ENCODE measurements at regions not wholly inside any gene's neighbourhood (a gene's known extent, or its start where the extent isn't known, plus 50 kb on each side); places are given as distances from the start of the nearest gene placed in this dataset.

- Histone ChIP-seq H3K4me1 (ENCODE audit: control insufficient read depth, insufficient read depth, low read length) (no peaks in the 10 kb centered on the region), H3K9me3 (ENCODE audit: control insufficient read depth, insufficient read depth, low read depth, low read length) (no peaks in the 10 kb centered on the region), H3K36me3 (ENCODE audit: control insufficient read depth in 2 of 2, insufficient read depth in 1 of 2, low read length in 2 of 2) (no peaks in the 10 kb centered on the region), H3K27ac (ENCODE audit: extremely low read depth, low read depth, low read length) (no peak overlapping the region), H3K4me3 (ENCODE audit: low read depth, low read length) (no peak overlapping the region)
- ChIA-PET POLR2A (no interaction called here), CTCF (no interaction called here)
- TF ChIP-seq ZNF274 (IDR thresholded peaks at IDR 0.05; ENCODE audit: low read length) (no peak), ZNF274 (tag by site-specific recombination; IDR thresholded peaks at IDR 0.05; ENCODE audit: borderline replicate concordance) (no peak), ZNF155 (tag by site-specific recombination; IDR thresholded peaks at IDR 0.05) (no peak)
These were observed 597.0 kb upstream of the RBFOX1 start for GRCh38 chr16:6735631-6736030.

DNA sequence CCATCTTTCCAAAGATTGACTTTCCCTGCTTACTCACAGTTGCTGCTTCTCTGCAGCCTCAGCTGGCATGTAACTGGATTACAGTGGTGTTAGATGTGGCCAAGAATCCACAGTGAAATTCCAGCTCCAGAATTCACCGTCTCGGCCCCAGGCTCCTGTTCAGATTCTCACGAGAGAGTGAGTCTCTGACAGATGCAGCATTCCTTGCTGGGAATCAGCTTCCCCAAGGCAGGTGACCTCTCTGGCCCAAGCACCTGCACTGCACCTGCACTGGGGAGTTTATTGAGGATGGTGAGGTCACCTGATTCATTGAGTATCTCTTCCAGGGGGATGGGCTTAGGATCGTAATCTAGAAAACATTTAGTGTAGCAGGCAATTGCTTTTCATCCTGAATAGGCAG is 600.5 kb upstream of the RBFOX1 start:
- H3K36me3 ChIP-seq (ENCODE audit: control insufficient read depth in 2 of 2, insufficient read depth in 1 of 2, low read length in 2 of 2) = no peaks in the 10 kb centered on the region
- H3K4me3 ChIP-seq (ENCODE audit: low read depth, low read length) = no peak overlapping the region
- ChIA-PET CTCF (no interaction called here), POLR2A (no interaction called here)
- H3K4me1 ChIP-seq (ENCODE audit: control insufficient read depth, insufficient read depth, low read length) = no peaks in the 10 kb centered on the region
- no peak overlapping the region for H3K27ac ChIP-seq (ENCODE audit: extremely low read depth, low read depth, low read length)
- no peak for TF ChIP-seq ZNF596 (tag by site-specific recombination; IDR thresholded peaks at IDR 0.05)
- TF ChIP-seq ZNF585B (tag by site-specific recombination; IDR thresholded peaks at IDR 0.05) = no peak
- TF ChIP-seq ZNF121 (tag by site-specific recombination; IDR thresholded peaks at IDR 0.05) = no peak
- no peak for TF ChIP-seq ZEB2 (tag by site-specific recombination; IDR thresholded peaks at IDR 0.05)
- TF ChIP-seq MEIS1 (CRISPR knock-in tag; IDR thresholded peaks at IDR 0.05; ENCODE audit: borderline replicate concordance) = no peak
- TF ChIP-seq ZNF394 (tag by site-specific recombination; IDR thresholded peaks at IDR 0.05; ENCODE audit: borderline replicate concordance) = no peak
- TF ChIP-seq ZNF169 (tag by site-specific recombination; IDR thresholded peaks at IDR 0.05) = no peak
- no peak for TF ChIP-seq ZNF639 (tag by site-specific recombination; IDR thresholded peaks at IDR 0.05)
- TF ChIP-seq PATZ1 (tag by site-specific recombination; IDR thresholded peaks at IDR 0.05) = no peak
- no peak for TF ChIP-seq ZNF274 (IDR thresholded peaks at IDR 0.05; ENCODE audit: low read length)
- TF ChIP-seq ZNF274 (tag by site-specific recombination; IDR thresholded peaks at IDR 0.05; ENCODE audit: borderline replicate concordance) = no peak
- TF ChIP-seq SCRT1 (tag by site-specific recombination; IDR thresholded peaks at IDR 0.05; ENCODE audit: borderline replicate concordance) = no peak
- no peak for TF ChIP-seq ZNF623 (tag by site-specific recombination; IDR thresholded peaks at IDR 0.05)
- H3K9me3 ChIP-seq (ENCODE audit: control insufficient read depth, insufficient read depth, low read depth, low read length) = no peaks in the 10 kb centered on the region

- H3K9me3 ChIP-seq (ENCODE audit: control insufficient read depth, insufficient read depth, low read depth, low read length) = no peaks in the 10 kb centered on the region
- H3K4me3 ChIP-seq (ENCODE audit: low read depth, low read length) = no peak overlapping the region
- CTCF ChIA-PET = no interaction called here
- POLR2A ChIA-PET = no interaction called here
- H3K27ac ChIP-seq (ENCODE audit: extremely low read depth, low read depth, low read length) = no peak overlapping the region
- no peaks in the 10 kb centered on the region for H3K4me1 ChIP-seq (ENCODE audit: control insufficient read depth, insufficient read depth, low read length)
- H3K36me3 ChIP-seq (ENCODE audit: control insufficient read depth in 2 of 2, insufficient read depth in 1 of 2, low read length in 2 of 2) = no peaks in the 10 kb centered on the region
- TF ChIP-seq SP2 (tag by site-specific recombination; IDR thresholded peaks at IDR 0.05) = no peak
- no peak for TF ChIP-seq ZSCAN5A (tag by site-specific recombination; IDR thresholded peaks at IDR 0.05)
- no peak for TF ChIP-seq ZNF610 (tag by site-specific recombination; IDR thresholded peaks at IDR 0.05; ENCODE audit: borderline replicate concordance)
- no peak for TF ChIP-seq ZNF600 (tag by site-specific recombination; IDR thresholded peaks at IDR 0.05)
- no peak for TF ChIP-seq ZNF514 (tag by site-specific recombination; IDR thresholded peaks at IDR 0.05)
- TF ChIP-seq ZNF426 (tag by site-specific recombination; IDR thresholded peaks at IDR 0.05) = no peak
- TF ChIP-seq RBAK (tag by site-specific recombination; IDR thresholded peaks at IDR 0.05) = no peak
- no peak for TF ChIP-seq ZSCAN30 (tag by site-specific recombination; IDR thresholded peaks at IDR 0.05)
- TF ChIP-seq ZNF549 (tag by site-specific recombination; IDR thresholded peaks at IDR 0.05) = no peak
- TF ChIP-seq ZBTB20 (tag by site-specific recombination; IDR thresholded peaks at IDR 0.05) = no peak
- TF ChIP-seq ZBTB48 (tag by site-specific recombination; IDR thresholded peaks at IDR 0.05) = no peak
- no peak for TF ChIP-seq ZFP37 (tag by site-specific recombination; IDR thresholded peaks at IDR 0.05)
- TF ChIP-seq ZNF266 (tag by site-specific recombination; IDR thresholded peaks at IDR 0.05; ENCODE audit: low read depth) = no peak
- TF ChIP-seq GFI1B (tag by site-specific recombination; IDR thresholded peaks at IDR 0.05) = no peak
These were observed 604.3 kb upstream of the RBFOX1 start for GRCh38 chr16:6728381-6728780.

All from HEK293 (cell line).